K562 (cell line): ENCODE measurements at regions not wholly inside any gene's neighbourhood (a gene's known extent, or its start where the extent isn't known, plus 50 kb on each side); places are given as distances from the start of the nearest gene placed in this dataset.
A peak's percentile ranks its signal among the peaks of the same experiment; 100 is the strongest.

Experiments used
- ATAC-seq: fragments of 200-7000 bp; cut with Tn5 transposase; 3 replicates; pipeline ENCODE4 v1.9.1; 2020; ENCODE audit warnings: moderate library complexity
- BruUV-seq: library from RNA; stranded (reverse); fragments of 400-500 nt; replicated peaks from 2 replicates; lab custom pipeline; 2021; lab: Mats Ljungman, UMichigan
- CTCF ChIA-PET: fragments of 300-600 bp; formaldehyde crosslinking; extraction: SDS; loops from one replicate; lab custom pipeline; 2021; ENCODE audit warnings: low intra/inter-chr PET ratio; lab: Yijun Ruan, JAX
- POLR2A ChIA-PET: fragments of 300-600, 350-650 bp; sonication (Branson Sonifier 250); formaldehyde crosslinking; extraction: SDS; loops from one replicate; lab custom pipeline; 2021; ENCODE audit warnings: antibody characterized with exemption, inconsistent platforms; lab: Yijun Ruan, JAX
- DNase-seq, 4 experiments: peaks; one replicate each; pipeline versions ENCODE4 v3.0.0 to v3.0.0-alpha.2; 2011 to 2018; ENCODE audit warnings: low spot score in 3 of 4, mixed read lengths in 3 of 4; ENCODE audit errors: extremely low read depth in 1 of 4
- FAIRE-seq: peaks from 2 replicates; lab custom pipeline; 2011; peaks lifted over from hg19 to GRCh38; lab: Jason Lieb, UNC
- H2AFZ ChIP-seq: 2 replicates; pipeline ENCODE4 v1.6.0; 2011; ENCODE audit warnings: low read depth, low read length, control low read depth, inconsistent platforms
- H3K27ac ChIP-seq: fragments of 200-600 bp; 3 replicates; pipeline ENCODE4 v1.8.0; 2011; ENCODE audit warnings: low read depth, mild to moderate bottlenecking, control low read depth, inconsistent platforms, low read length, moderate library complexity, mixed read lengths; ENCODE audit errors: extremely low read depth
- H3K27me3 ChIP-seq, 2 experiments: fragments of 300-600 bp in 1 of 2; 2 replicates in 1 of 2; 3 replicates in 1 of 2; pipeline versions ENCODE4 v1.6.0 to v1.8.0; 2011; ENCODE audit warnings: inconsistent platforms in 2 of 2, low read length in 2 of 2, mild to moderate bottlenecking in 1 of 2, mixed read lengths in 1 of 2, moderate library complexity in 1 of 2; ENCODE audit not compliant: control insufficient read depth in 2 of 2, insufficient read depth in 2 of 2
- H3K36me3 ChIP-seq: fragments of 300-600 bp; 3 replicates; pipeline ENCODE4 v1.8.0; 2011; ENCODE audit warnings: mild to moderate bottlenecking, low read length, inconsistent platforms; ENCODE audit not compliant: control insufficient read depth, insufficient read depth
- H3K4me1 ChIP-seq, 2 experiments: fragments of 200-600 bp in 1 of 2; replicated peaks in 1 of 2; 2 replicates in 1 of 2; 3 replicates in 1 of 2; pipeline versions ENCODE4 v1.5.1 to v1.8.0; 2011; ENCODE audit warnings: inconsistent platforms in 2 of 2, low read length in 2 of 2, mild to moderate bottlenecking in 1 of 2, mixed read lengths in 1 of 2, moderate library complexity in 1 of 2; ENCODE audit not compliant: control insufficient read depth in 2 of 2, insufficient read depth in 2 of 2
- H3K4me2 ChIP-seq: 2 replicates; pipeline ENCODE4 v1.6.1; 2011; ENCODE audit warnings: low read length, control low read depth, inconsistent platforms, mixed read lengths; ENCODE audit not compliant: insufficient read depth
- H3K4me3 ChIP-seq: fragments of 200-600 bp; sonication (generic), shearing (Covaris generic); 2 replicates; pipeline ENCODE4 v1.5.1; 2016; ENCODE audit warnings: control low read depth, inconsistent platforms
- H3K79me2 ChIP-seq: fragments of 200-600 bp; 3 replicates; pipeline ENCODE4 v1.8.0; 2011; ENCODE audit warnings: low read length, inconsistent platforms; ENCODE audit not compliant: control insufficient read depth, insufficient read depth
- H3K9ac ChIP-seq, 2 experiments: 2 replicates each; pipeline versions ENCODE4 v1.6.0 to v1.6.1; 2011; ENCODE audit warnings: low read depth in 2 of 2, low read length in 2 of 2, control low read depth in 1 of 2, inconsistent platforms in 1 of 2, mild to moderate bottlenecking in 1 of 2, mixed read lengths in 1 of 2; ENCODE audit not compliant: insufficient read depth in 1 of 2
- H3K9me1 ChIP-seq: one replicate; pipeline ENCODE4 v1.6.0; 2011; ENCODE audit warnings: inconsistent platforms, mild to moderate bottlenecking, low read length, moderate library complexity; ENCODE audit not compliant: control insufficient read depth, insufficient read depth
- H3K9me3 ChIP-seq: replicated peaks from 2 replicates; pipeline ENCODE4 v1.5.1; 2011; ENCODE audit warnings: low read depth, low read length, inconsistent platforms; ENCODE audit not compliant: control insufficient read depth, insufficient read depth
- H4K20me1 ChIP-seq: replicated peaks from 2 replicates; pipeline ENCODE4 v1.6.1; 2011; ENCODE audit warnings: low read length, inconsistent platforms, mixed read lengths; ENCODE audit not compliant: control insufficient read depth, insufficient read depth
- ARID1B ChIP-seq: fragments of 450-650 bp; IDR thresholded peaks from 2 replicates; pipeline ENCODE4 v1.6.1; 2016; ENCODE audit warnings: antibody characterized with exemption, mild to moderate bottlenecking, inconsistent platforms
- C11orf30 ChIP-seq: fragments of 450-650 bp; IDR thresholded peaks from 2 replicates; pipeline ENCODE4 v1.6.1; 2016; ENCODE audit warnings: low read depth, mild to moderate bottlenecking
- CBFA2T2 ChIP-seq: fragments of 450-650 bp; conservative IDR thresholded peaks from 2 replicates; pipeline ENCODE4 v1.6.1; 2017; ENCODE audit warnings: mild to moderate bottlenecking
- CBFA2T3 ChIP-seq: fragments of 450-650 bp; IDR thresholded peaks from 2 replicates; pipeline ENCODE4 v1.6.1; 2017
- CBX3 ChIP-seq, 2 experiments: IDR thresholded peaks; 1 replicate in 1 of 2; 2 replicates in 1 of 2; pipeline ENCODE4 v1.6.1; 2012; ENCODE audit warnings: inconsistent platforms in 2 of 2, low read length in 2 of 2, borderline replicate concordance in 1 of 2, control low read depth in 1 of 2
- EGR1 ChIP-seq: fragments of 450-650 bp; conservative IDR thresholded peaks from 2 replicates; pipeline ENCODE4 v1.6.1; 2017; ENCODE audit warnings: mild to moderate bottlenecking
- MAFG ChIP-seq: fragments of 450-650 bp; conservative IDR thresholded peaks from 2 replicates; pipeline ENCODE4 v1.6.1; 2016; ENCODE audit warnings: missing genetic modification characterization, missing compliant biosample characterization
- NFE2L1 ChIP-seq: fragments of 450-650 bp; IDR thresholded peaks from 2 replicates; pipeline ENCODE4 v1.6.1; 2016; ENCODE audit warnings: missing genetic modification characterization, low read depth, mild to moderate bottlenecking, missing compliant biosample characterization, moderate library complexity, borderline replicate concordance
- TAL1 ChIP-seq: fragments of 450-650 bp; IDR thresholded peaks from 2 replicates; pipeline ENCODE4 v1.6.1; 2016; ENCODE audit warnings: mild to moderate bottlenecking
- TBP ChIP-seq: optimal IDR thresholded peaks from 2 replicates; pipeline ENCODE3; 2011; ENCODE audit warnings: low read depth, low read length, improper control_type of control experiment
- TCF3 ChIP-seq: sonication (generic); formaldehyde crosslinking; IDR thresholded peaks from 2 replicates; pipeline ENCODE4 v1.4.0; 2020; ENCODE audit warnings: mild to moderate bottlenecking, missing genetic modification reagents
- TRIM24 ChIP-seq, 2 experiments: fragments of 450-650 bp; IDR thresholded peaks; 2 replicates each; pipeline ENCODE4 v1.6.1; 2016
- ZNF316 ChIP-seq: fragments of 450-650 bp; IDR thresholded peaks from 2 replicates; pipeline ENCODE4 v1.6.1; 2016
- WGBS: fragments of 100-300 bp; shearing (Covaris generic); methylation state at CpG from one replicate; pipeline ENCODE4 v1.1.6; 2016; ENCODE audit warnings: low coverage, mixed read lengths; ENCODE audit not compliant: insufficient coverage; ENCODE audit errors: missing lambda C conversion rate; 5-methylcytosine and 5-hydroxymethylcytosine counted together
- in situ Hi-C: fragments of 300-500 bp; cut with MboI; formaldehyde crosslinking; loops from 4 replicates; pipeline ENCODE4 v1.15.0; 2018; ENCODE audit warnings: inconsistent platforms, mixed read lengths
- intact Hi-C: fragments of 100-400 bp; cut with micrococcal nuclease; formaldehyde crosslinking; loops from 2 replicates; pipeline ENCODE4 v1.14.2; 2022

DNA sequence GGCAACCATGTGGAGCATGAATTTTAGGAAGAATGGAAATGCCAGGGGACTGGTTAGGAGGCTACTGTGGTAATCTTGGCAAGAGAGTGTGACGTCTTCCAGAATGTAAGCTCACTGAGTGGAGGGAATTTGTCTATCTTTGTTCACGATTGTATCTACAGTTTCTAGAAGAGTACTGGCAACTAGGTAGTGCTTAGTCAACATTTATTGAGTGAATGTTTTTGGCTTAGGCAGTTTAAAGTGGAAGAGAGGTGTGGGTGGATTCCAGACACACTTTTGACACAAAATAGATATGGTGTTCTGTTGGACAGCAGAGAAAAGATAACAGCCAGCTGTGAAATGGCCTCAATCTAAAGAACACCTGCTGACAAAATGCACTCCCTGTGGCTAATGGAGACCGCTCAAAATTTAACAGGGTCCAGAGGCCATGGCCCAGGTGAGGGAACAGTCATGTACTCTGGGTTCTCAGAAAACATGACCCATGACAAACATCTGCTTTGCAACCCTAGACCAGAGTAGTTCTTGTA, 139.3 kb downstream of the GPX5 start:
- H3K9me3 ChIP-seq = 0 out of 2 replicates have a peak, but pooled peaks cover 5% of the 10 kb centered on the region
- peaks cover 0 to 3% of the 10 kb centered on the region in 2 experiments; a peak in 2 of 5 replicates for H3K4me1 ChIP-seq
- peaks cover 6% of the 10 kb centered on the region; the same call in 1 of the 3 replicates for H3K36me3 ChIP-seq
- no peak overlapping the region for H3K4me2 ChIP-seq
- BruUV-seq = no TSS peak
- TF ChIP-seq CBFA2T3 (peak; percentile 86), C11orf30 (peak; percentile 62), TCF3 (peak; percentile 48; the same call in 1 of the 2 replicates), ZNF316 (peak; percentile 90), EGR1 (peak; percentile 36; the same call in 1 of the 2 replicates), TRIM24 (IDR thresholded peaks at IDR 0.05) (peak; percentile 23 to 72; a peak in 1 of 4 replicates), TBP (no peak), CBX3 (IDR thresholded peaks at IDR 0.05; ENCODE audit: borderline replicate concordance in 1 of 2, low read length in 2 of 2) (no peak), CBFA2T2 (peak; percentile 78), ARID1B (peak; percentile 44; the same call in 1 of the 2 replicates), NFE2L1 (no peak), TAL1 (peak; percentile 52; the same call in 1 of the 2 replicates), MAFG (tag) (peak; percentile 38; the same call in 1 of the 2 replicates)
- TF ChIP-seq, all 486 proteins: peak for 10
- Histone ChIP-seq H3K27me3 (no peaks in the 10 kb centered on the region), H3K27ac (no peak overlapping the region; the same call in 2 of the 3 replicates), H4K20me1 (no peaks in the 10 kb centered on the region), H3K9me1 (no peaks in the 10 kb centered on the region), H3K9ac (no peak overlapping the region), H2AFZ (no peak overlapping the region), H3K79me2 (no peaks in the 10 kb centered on the region), H3K4me3 (no peak overlapping the region)
- intact Hi-C loops = no loop called here
- FAIRE-seq (no peak), DNase-seq (peak in 1 of 4 experiments; percentile 41), ATAC-seq (no peak; the same call in 2 of the 3 replicates)
- in situ Hi-C loops = no loop called here
- WGBS = 61% methylated on average over 3 of the region's 3 CpGs
- CTCF ChIA-PET = no interaction called here
- POLR2A ChIA-PET = interaction anchor here (0.8 to 1.2 kb wide), 2 partner anchors 10 to 17 kb away, joined by 3 read pairs; no protein-coding TSS in a partner anchor
